ENCODE measurements at regions not wholly inside any gene's neighbourhood (a gene's known extent, or its start where the extent isn't known, plus 50 kb on each side); places are given as distances from the start of the nearest gene placed in this dataset.

GRCh38 chr6:8865451-8865850 is 430.1 kb upstream of the SLC35B3 start:
- H3K27ac ChIP-seq = no peak overlapping the region
- H3K4me1 ChIP-seq (ENCODE audit: low read depth) = no peaks in the 10 kb centered on the region
- no peaks in the 10 kb centered on the region for H3K9me3 ChIP-seq (ENCODE audit: low read depth)
- H3K36me3 ChIP-seq = no peaks in the 10 kb centered on the region
- no peaks in the 10 kb centered on the region for H3K27me3 ChIP-seq
- H3K4me3 ChIP-seq = no peak overlapping the region
- TF ChIP-seq, protein P1, sequence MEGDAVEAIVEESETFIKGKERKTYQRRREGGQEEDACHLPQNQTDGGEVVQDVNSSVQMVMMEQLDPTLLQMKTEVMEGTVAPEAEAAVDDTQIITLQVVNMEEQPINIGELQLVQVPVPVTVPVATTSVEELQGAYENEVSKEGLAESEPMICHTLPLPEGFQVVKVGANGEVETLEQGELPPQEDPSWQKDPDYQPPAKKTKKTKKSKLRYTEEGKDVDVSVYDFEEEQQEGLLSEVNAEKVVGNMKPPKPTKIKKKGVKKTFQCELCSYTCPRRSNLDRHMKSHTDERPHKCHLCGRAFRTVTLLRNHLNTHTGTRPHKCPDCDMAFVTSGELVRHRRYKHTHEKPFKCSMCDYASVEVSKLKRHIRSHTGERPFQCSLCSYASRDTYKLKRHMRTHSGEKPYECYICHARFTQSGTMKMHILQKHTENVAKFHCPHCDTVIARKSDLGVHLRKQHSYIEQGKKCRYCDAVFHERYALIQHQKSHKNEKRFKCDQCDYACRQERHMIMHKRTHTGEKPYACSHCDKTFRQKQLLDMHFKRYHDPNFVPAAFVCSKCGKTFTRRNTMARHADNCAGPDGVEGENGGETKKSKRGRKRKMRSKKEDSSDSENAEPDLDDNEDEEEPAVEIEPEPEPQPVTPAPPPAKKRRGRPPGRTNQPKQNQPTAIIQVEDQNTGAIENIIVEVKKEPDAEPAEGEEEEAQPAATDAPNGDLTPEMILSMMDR (IDR thresholded peaks at IDR 0.05; ENCODE audit: low read depth, low read length) = no peak
- no peak for DNase-seq (ENCODE audit: low read depth in 1 of 2, low spot score in 1 of 2)

DNA sequence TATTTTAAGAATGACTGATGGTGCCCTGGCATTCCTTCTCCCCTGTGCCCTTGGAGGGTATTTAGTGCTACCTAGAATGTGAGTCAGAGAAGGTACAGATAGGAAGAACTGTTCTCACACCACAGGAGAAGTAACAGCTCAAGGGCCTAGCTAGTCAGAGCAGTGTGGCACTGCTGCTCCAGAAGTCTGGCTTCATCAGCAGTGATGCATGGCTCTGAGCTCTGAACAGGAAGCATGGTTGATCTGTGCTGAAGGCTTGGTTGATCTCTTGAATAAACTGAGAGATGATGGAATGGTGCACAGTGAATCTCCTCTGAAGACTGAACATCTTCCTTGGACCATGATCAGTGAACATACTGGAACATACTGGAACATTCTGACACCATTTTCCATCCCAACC is 425.3 kb upstream of the SLC35B3 start:
- Histone ChIP-seq H3K27me3 (no peaks in the 10 kb centered on the region), H3K9me3 (ENCODE audit: low read depth) (no peaks in the 10 kb centered on the region), H3K4me1 (ENCODE audit: low read depth) (peaks cover 7% of the 10 kb centered on the region), H3K36me3 (no peaks in the 10 kb centered on the region), H3K4me3 (no peak overlapping the region), H3K27ac (no peak overlapping the region)
- TF ChIP-seq, protein P1 (IDR thresholded peaks at IDR 0.05; ENCODE audit: low read depth, low read length) = no peak
- DNase-seq (ENCODE audit: low read depth in 1 of 2, low spot score in 1 of 2) = no peak

- peaks cover 7% of the 10 kb centered on the region for H3K4me1 ChIP-seq (ENCODE audit: low read depth)
- H3K9me3 ChIP-seq (ENCODE audit: low read depth) = no peaks in the 10 kb centered on the region
- DNase-seq (ENCODE audit: low read depth in 1 of 2, low spot score in 1 of 2) = no peak
- H3K4me3 ChIP-seq = no peak overlapping the region
- TF ChIP-seq, protein P1 (IDR thresholded peaks at IDR 0.05; ENCODE audit: low read depth, low read length) = no peak
- H3K27me3 ChIP-seq = no peaks in the 10 kb centered on the region
- no peak overlapping the region for H3K27ac ChIP-seq
- no peaks in the 10 kb centered on the region for H3K36me3 ChIP-seq
Measured at GRCh38 chr6:8859501-8859900, 424.2 kb upstream of the SLC35B3 start.

DNA sequence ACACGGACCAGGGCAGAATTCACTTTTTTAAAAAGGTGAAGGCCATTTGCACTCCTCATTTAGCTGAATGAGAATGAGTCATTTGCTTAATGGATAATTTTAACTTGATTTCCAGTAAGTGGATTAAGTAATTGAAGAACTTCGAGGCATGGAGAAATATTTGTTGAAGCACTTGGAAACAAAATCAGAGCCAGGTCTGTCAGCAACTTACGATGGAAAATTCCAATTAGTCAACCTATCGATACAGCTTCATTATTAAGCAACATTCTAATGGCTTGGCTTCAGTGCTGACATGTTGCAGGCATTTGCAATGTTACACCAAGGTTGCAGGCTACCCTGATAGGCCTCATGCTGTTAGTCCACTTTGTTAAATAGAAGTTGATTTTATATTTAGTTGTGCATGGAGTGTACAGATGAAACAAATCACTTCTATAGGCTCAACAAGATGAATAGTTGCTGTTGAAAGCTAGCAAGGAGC is 423.5 kb upstream of the SLC35B3 start:
- peaks cover 7% of the 10 kb centered on the region for H3K4me1 ChIP-seq (ENCODE audit: low read depth)
- no peak overlapping the region for H3K27ac ChIP-seq
- H3K36me3 ChIP-seq = no peaks in the 10 kb centered on the region
- DNase-seq (ENCODE audit: low read depth in 1 of 2, low spot score in 1 of 2) = peak in 1 of 2 donors; percentile 5
- TF ChIP-seq, protein P1 (IDR thresholded peaks at IDR 0.05; ENCODE audit: low read depth, low read length) = no peak
- no peak overlapping the region for H3K4me3 ChIP-seq
- H3K9me3 ChIP-seq (ENCODE audit: low read depth) = no peaks in the 10 kb centered on the region
- H3K27me3 ChIP-seq = no peaks in the 10 kb centered on the region

DNA sequence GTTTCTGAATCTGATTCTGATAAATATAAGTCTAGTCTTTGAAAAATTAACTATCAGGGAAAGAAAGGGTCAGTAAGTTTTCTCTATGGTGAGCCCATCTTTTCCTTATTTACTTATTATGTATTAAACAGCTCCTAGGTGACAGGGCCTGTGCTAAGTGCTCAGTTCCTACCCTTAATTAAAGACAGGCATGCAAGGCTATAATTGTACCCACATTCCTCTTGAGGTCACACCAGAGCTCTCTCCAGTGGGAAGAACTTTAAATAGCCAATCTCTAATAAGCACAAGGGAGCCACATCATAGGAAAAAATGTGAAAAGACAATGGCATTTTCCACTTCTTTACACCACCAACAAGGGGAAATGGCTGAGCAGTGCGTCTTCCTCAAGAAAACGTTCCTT is 421.8 kb upstream of the SLC35B3 start:
- TF ChIP-seq, protein P1 (IDR thresholded peaks at IDR 0.05; ENCODE audit: low read depth, low read length) = no peak
- peak overlapping the region; percentile 5 for H3K27ac ChIP-seq
- H3K4me1 ChIP-seq (ENCODE audit: low read depth) = peaks cover 7% of the 10 kb centered on the region

DNA sequence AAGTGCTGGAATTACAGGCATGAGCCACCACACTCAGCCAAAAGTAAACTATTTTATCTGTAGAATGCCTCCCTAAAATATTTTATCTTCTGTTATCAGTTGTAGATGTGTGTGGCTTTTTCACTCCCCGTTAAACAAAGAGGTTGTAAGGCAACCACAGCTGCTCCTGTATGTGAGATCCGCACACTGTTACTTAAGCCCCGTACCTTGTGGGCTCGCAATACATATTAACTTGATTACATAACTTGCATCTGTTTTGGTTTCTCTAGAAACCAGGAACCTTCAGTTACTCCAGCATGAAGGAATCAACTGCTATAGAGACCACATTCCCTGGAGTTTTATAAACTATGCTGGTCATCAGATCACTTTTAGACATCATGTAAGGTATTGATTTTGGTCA is 420.1 kb upstream of the SLC35B3 start:
- no peak overlapping the region for H3K27ac ChIP-seq
- H3K4me1 ChIP-seq (ENCODE audit: low read depth) = peaks cover 7% of the 10 kb centered on the region
- no peak for DNase-seq (ENCODE audit: low read depth in 1 of 2, low spot score in 1 of 2)
- H3K27me3 ChIP-seq = no peaks in the 10 kb centered on the region
- no peaks in the 10 kb centered on the region for H3K9me3 ChIP-seq (ENCODE audit: low read depth)
- TF ChIP-seq, protein P1 (IDR thresholded peaks at IDR 0.05; ENCODE audit: low read depth, low read length) = no peak
- H3K4me3 ChIP-seq = no peak overlapping the region
- H3K36me3 ChIP-seq = no peaks in the 10 kb centered on the region

More for the DNA sequence above, 421.8 kb upstream of the SLC35B3 start:
- Histone ChIP-seq H3K9me3 (ENCODE audit: low read depth) (no peaks in the 10 kb centered on the region), H3K27me3 (no peaks in the 10 kb centered on the region), H3K4me3 (no peak overlapping the region), H3K36me3 (no peaks in the 10 kb centered on the region)
- DNase-seq (ENCODE audit: low read depth in 1 of 2, low spot score in 1 of 2) = no peak
